Mononuclear cell (primary cell): ENCODE measurements at regions not wholly inside any gene's neighbourhood (a gene's known extent, or its start where the extent isn't known, plus 50 kb on each side); places are given as distances from the start of the nearest gene placed in this dataset.
"Not testable (repeated sequence)": the region's sequence is repeated elsewhere in the genome, so short reads cannot be mapped to it uniquely, and the experiment has no call there.

Experiments
- H3K27me3 ChIP-seq: 2 replicates; pipeline ENCODE4 v1.6.0; 2011; ENCODE audit warnings: low read length, control low read depth; ENCODE audit not compliant: insufficient read depth
- H3K4me1 ChIP-seq: 2 replicates; pipeline ENCODE4 v1.5.1; 2011; ENCODE audit warnings: mild to moderate bottlenecking, low read length, control low read depth; ENCODE audit not compliant: insufficient read depth
- H3K4me3 ChIP-seq: 2 replicates; pipeline ENCODE4 v1.5.1; 2011; ENCODE audit warnings: mild to moderate bottlenecking, low read length, moderate library complexity
- H3K9me3 ChIP-seq: 2 replicates; pipeline ENCODE4 v1.5.1; 2011; ENCODE audit warnings: low read depth, mild to moderate bottlenecking, control low read depth, low read length

DNA sequence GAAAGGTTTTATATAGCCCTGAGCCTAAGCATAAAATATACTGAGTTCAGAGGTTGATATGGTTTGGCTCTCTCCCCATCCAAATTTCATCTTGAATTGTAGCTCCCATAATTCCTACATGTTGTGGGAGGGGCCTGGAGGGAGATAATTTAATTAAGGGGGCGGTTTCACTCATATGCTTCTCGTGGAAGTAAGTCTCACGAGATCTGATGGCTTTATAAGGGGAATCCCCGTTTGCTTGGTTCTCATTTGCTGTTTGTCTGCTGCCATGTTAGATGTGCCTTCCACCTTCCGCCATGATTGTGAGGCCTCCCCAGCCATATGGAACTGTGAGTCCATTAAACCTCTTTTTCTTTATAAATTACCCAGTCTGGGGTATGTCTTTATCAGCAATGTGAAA, 130.8 kb upstream of the ACBD5 start:
- H3K9me3 ChIP-seq, H3K27me3 ChIP-seq, H3K4me3 ChIP-seq, H3K4me1 ChIP-seq: not testable (repeated sequence)

DNA sequence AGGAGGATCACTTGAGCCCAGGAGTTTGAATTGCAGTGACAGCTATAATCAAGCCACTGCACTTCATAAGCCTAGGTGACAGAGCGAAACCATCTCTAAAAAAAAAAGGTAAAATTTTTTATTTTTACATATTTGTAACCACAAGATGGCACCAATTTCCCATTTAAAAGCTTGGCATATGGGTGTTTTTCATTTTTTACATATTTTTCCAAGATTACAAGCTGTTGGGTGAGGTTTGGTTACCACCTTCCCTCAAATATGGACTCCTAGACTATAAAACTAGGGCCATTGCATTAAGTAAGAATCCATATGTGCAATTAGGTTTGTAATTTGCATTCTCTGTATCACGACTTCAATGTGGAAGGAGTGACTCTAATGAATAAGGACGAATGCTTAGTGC, 129.3 kb upstream of the ACBD5 start:
- no peak overlapping the region for H3K4me3 ChIP-seq
- no peaks in the 10 kb centered on the region for H3K27me3 ChIP-seq
- H3K9me3 ChIP-seq, result no peaks in the 10 kb centered on the region
- no peaks in the 10 kb centered on the region for H3K4me1 ChIP-seq

GRCh38 chr10:27368706-27369105, 128.1 kb upstream of the ACBD5 start:
- Histone ChIP-seq H3K27me3 (no peaks in the 10 kb centered on the region), H3K4me3 (no peak overlapping the region), H3K9me3 (no peaks in the 10 kb centered on the region), H3K4me1 (no peaks in the 10 kb centered on the region)

DNA sequence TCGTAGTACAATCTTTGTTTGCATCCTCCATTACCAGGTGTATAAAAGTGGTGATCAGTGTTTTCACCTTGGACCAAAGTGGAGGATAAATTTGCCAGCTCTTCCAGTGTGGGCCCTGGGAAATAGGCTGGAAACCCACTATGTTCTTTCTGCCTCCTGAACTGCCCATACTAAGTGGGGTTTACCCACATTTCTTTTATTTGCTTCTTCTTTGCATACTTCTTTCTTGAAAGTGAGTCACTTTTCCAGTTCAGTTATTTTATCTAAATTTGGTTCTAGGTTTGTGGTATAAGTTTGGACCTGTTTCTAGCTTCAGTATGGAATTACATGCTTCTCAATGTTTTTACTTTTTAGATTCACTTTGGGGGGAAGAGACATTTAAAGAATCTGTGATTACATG, 126.2 kb upstream of the ACBD5 start:
- Histone ChIP-seq H3K9me3 (no peaks in the 10 kb centered on the region), H3K4me3 (no peak overlapping the region), H3K4me1 (no peaks in the 10 kb centered on the region), H3K27me3 (no peaks in the 10 kb centered on the region)

DNA sequence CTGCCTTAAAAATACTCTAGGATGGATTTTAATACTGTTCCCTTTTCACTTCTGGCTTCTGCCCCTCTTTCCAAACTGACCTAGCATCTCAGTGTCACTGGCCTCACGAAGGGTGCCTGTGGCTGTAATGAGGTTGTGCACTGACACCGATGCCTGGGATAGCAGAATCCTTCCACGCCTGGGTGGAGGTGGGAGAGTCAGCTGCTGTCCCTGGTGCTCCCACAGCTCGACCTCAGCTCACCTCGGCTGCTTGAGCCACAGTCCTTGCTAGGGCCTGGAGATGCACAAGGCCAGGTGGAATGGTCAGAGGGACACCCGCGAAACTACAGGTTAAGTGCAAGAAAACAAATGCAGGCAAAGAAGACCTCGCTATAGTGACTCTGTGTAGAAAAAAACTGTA, 123.4 kb upstream of the ACBD5 start:
- H3K9me3 ChIP-seq, result no peaks in the 10 kb centered on the region
- H3K27me3 ChIP-seq, result no peaks in the 10 kb centered on the region
- no peak overlapping the region for H3K4me3 ChIP-seq
- H3K4me1 ChIP-seq, result no peaks in the 10 kb centered on the region

DNA sequence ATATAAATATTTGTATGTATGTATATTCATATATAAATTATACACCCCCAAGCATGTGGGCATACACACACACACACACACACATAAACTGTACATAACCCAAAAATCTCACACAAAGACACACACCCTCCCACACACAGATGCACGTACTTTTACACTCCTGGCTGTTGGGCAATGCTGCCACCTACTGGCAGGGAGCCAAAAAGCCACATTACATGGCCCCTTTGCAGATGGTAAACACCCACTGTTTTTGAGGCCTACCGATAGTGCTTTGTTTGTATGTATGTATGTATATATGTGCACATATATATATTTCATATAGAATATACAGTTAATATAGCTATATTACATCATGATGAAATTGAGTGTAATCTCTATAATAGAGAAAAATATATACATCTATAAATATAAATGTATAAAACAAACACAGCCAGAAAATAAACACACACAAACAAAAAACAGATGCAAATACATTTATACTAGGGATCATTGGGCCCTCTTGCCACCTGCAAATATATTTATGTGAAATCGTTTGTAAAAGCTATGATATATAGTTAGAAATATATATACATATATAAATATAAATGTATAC, 120.1 kb upstream of the ACBD5 start:
- no peaks in the 10 kb centered on the region for H3K27me3 ChIP-seq
- H3K4me3 ChIP-seq, result no peak overlapping the region
- no peaks in the 10 kb centered on the region for H3K9me3 ChIP-seq
- H3K4me1 ChIP-seq, result no peaks in the 10 kb centered on the region

DNA sequence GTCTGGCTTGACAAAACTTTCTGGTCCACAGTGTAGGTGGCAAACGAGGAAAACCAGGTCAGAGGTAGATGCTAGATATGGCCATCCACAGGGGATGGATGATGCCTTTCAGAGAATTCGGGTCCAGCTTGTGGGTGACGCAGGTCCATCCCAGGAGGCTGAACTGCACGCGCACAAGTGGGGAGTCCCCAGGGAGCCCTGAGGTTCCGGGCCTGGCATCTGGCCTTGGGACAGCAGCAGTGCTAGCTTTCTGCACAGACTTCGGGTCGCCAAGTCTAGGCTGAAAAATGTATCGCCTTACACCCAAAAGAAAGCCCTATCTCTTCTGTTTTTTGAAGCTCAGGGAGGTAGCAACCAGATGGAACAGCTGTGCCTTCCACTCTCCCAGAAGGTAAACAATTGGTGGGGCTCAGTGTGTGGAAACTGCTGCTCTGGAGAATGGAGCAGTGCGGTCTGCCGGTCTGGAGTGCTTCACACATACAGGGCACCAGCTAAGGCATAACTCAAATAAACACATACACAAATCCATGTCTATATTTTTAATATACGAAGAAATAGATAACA, 119.3 kb upstream of the ACBD5 start:
- Histone ChIP-seq H3K4me3 (no peak overlapping the region), H3K27me3 (no peaks in the 10 kb centered on the region), H3K4me1 (no peaks in the 10 kb centered on the region), H3K9me3 (no peaks in the 10 kb centered on the region)

GRCh38 chr10:27356738-27357137, 116.1 kb upstream of the ACBD5 start:
- Histone ChIP-seq H3K9me3 (no peaks in the 10 kb centered on the region), H3K4me1 (no peaks in the 10 kb centered on the region), H3K4me3 (no peak overlapping the region), H3K27me3 (no peaks in the 10 kb centered on the region)

DNA sequence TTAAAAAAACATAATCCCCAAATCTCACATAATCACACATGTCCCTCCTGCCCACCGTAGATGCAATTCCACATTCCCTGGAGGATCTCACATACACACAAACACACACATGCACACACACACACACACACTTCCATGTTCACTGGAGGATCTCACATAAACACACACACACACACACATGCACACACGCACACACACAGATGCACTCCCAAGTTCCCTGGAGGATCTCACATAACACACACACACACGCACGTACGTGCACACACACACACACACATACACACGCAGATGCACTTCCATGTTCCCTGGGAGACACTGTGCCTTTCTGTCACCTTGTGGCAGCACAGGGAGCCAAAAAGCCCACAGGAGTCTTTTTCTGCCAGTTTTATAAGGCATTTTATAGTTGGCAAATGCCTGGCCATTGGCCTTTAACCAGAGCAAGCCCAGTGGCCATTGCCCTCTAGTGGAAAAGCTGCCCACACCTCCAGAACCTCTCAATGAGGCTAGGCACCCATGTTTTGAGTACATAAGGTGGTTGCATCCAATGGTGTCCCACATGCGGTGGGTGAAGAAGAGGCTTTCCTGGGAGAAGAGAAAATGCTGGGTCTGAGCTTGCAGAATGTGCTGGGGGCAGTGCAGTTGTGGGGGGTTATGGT, 115.4 kb upstream of the ACBD5 start:
- no peaks in the 10 kb centered on the region for H3K4me1 ChIP-seq
- no peaks in the 10 kb centered on the region for H3K27me3 ChIP-seq
- H3K9me3 ChIP-seq, result no peaks in the 10 kb centered on the region
- H3K4me3 ChIP-seq, result no peak overlapping the region

GRCh38 chr10:27354643-27355270, 114.2 kb upstream of the ACBD5 start:
- not testable (repeated sequence) for H3K4me3 ChIP-seq, H3K4me1 ChIP-seq, H3K9me3 ChIP-seq, H3K27me3 ChIP-seq

DNA sequence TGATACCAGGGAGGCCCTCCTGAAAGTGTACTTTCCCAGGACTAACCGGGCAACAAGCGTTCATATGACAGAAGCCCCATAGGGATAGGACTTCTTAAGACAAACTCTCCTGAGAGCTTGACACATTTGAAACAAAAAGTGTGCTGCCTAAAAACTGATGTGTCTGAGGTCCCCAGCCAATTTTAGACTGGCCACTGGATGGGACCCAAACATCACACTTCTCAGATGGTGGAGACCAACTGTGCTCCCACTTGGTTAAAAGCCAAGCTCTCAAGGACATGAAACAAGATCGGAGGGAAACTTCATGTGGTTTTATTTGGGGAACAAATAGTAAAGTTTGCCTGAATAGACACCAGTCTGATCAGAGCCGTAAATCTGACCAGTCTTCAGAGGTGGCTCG, 113.5 kb upstream of the ACBD5 start:
- H3K4me1 ChIP-seq, H3K27me3 ChIP-seq, H3K9me3 ChIP-seq, H3K4me3 ChIP-seq: not testable (repeated sequence)

GRCh38 chr10:27349987-27350386, 109.4 kb upstream of the ACBD5 start:
- H3K27me3 ChIP-seq, result no peaks in the 10 kb centered on the region
- H3K4me1 ChIP-seq, result peaks cover 6% of the 10 kb centered on the region
- no peak overlapping the region for H3K4me3 ChIP-seq
- no peaks in the 10 kb centered on the region for H3K9me3 ChIP-seq

DNA sequence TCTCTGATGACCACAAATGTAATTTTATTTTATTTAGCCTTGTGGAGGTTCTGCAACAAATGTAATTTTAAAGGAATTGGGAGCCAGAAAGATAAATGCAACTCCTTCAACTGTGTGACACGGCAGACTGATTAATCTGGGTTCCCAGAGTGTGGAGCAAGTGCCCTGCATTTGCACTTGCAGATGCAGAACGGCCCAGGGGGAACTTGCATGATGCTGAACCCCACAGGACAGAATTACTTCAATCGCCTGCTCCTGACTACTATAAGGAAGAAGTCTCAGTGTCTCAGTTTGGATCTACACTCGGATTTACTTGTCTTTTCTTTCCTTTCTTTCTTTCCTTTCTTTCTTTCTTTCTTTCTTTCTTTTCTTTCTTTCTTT, 107.2 kb upstream of the ACBD5 start:
- H3K9me3 ChIP-seq, H3K4me1 ChIP-seq, H3K27me3 ChIP-seq, H3K4me3 ChIP-seq: not testable (repeated sequence)

- Histone ChIP-seq H3K27me3 (no peaks in the 10 kb centered on the region), H3K4me3 (no peak overlapping the region), H3K4me1 (peaks cover 6% of the 10 kb centered on the region), H3K9me3 (no peaks in the 10 kb centered on the region)
Observed at GRCh38 chr10:27345455-27345920, 104.9 kb upstream of the ACBD5 start.

- Histone ChIP-seq H3K4me3 (no peak overlapping the region), H3K4me1 (peaks cover 6% of the 10 kb centered on the region), H3K9me3 (no peaks in the 10 kb centered on the region), H3K27me3 (no peaks in the 10 kb centered on the region)
Observed at GRCh38 chr10:27344568-27345454, 104.2 kb upstream of the ACBD5 start.
